Head of caudate nucleus (tissue), 42 donors: ENCODE measurements at regions not wholly inside any gene's neighbourhood (a gene's known extent, or its start where the extent isn't known, plus 50 kb on each side); places are given as distances from the start of the nearest gene placed in this dataset.
"Not testable (repeated sequence)": the region's sequence is repeated elsewhere in the genome, so short reads cannot be mapped to it uniquely, and the experiment has no call there.

Experiments
- DNase-seq, 42 donors: peaks; one replicate each; pipeline versions ENCODE4 v3.0.0 to v3.0.0-alpha.2; 2020 to 2021; ENCODE audit warnings: mixed read lengths in 7 of 42
- intact Hi-C: fragments of 100-400 bp; cut with DNase I; formaldehyde crosslinking; loops from one replicate; pipeline ENCODE4 v1.15.0; 2022

DNA sequence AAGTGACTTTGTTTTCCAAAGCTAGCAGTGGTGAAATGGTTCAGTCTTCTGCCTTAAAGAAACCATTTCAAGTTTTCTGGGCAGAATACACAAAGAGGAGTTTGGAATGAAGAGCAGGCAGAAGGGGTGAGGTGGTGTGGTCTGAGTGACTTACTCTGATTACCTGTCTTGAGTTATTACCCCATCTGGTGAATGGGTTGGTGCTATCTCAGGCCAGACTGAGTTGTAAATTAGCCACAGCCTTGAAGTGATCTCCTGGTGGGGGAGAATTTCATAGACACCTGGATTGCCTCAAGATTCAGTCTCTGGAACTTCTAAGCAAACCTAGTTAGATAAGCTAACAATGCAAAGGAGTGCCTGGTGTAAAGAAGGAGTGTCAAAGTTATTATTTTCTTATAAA lies 983.5 kb upstream of the NXPH2 start:
- intact Hi-C loops: no loop called here

DNA sequence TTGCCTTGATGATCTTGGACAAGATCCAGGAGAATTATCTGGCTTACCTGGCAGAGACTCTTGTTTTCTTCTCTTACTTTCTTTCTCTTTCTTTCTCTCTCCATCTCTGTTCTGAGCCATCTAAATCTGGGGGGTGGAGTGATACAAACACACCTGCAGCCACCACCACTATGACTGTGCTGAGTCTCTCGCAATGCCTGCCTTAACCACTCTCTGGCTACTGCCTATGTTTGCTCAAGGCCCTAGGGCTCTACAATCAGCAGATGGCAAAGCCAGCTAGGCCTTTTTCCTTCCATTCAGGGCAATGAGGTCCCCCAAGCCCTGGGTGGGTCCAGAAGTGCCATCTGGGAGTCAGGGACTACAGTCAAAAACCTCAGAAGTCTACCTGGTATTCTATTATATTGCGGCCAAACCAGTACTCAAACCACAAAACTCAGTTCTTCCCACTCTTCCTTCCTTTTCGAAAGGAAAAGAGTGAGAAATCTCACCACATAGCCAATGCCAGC lies 978.9 kb upstream of the NXPH2 start:
- DNase-seq: no peak
- intact Hi-C loops: no loop called here

More for the DNA sequence above, 983.5 kb upstream of the NXPH2 start:
- DNase-seq: no peak

DNA sequence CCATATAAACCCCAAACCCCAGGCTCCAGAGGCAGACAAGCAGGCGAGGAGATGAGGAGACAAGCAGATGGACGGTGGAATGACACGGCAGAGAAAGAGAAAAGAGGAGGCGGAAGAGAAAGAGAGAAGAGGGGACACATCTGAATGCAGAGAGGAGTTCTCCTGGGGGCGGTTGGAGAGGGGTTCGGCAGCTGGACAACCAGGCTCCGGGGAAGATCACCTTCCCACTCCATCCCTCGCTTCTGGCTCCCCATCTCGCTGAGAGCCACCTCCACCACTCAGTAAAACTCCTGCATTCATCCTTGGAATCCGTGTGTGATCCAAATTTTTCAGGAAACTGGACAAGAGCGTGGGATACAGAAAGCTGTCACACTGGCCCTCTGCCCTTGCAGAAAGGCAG lies 966.7 kb upstream of the NXPH2 start:
- no peak for DNase-seq
- intact Hi-C loops: no loop called here

DNA sequence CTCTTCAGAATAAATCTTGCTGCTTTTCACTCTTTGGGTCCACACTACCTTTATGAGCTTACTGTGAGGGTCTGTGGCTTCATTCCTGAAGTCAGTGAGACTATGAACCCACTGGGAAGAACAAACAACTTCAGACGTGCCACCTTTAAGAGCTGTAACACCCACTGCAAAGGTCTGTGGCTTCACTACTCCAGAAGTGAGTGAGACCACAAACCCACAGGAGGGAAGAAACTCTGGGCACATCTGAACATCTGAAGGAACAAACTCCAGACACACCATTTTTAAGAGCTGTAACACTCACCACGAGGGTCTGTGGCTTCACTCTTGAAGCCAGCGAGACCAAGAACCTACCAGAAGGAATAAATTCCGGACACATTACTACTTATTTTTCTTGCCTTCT lies 964.1 kb upstream of the NXPH2 start:
- no peak for DNase-seq
- intact Hi-C loops: no loop called here

DNA sequence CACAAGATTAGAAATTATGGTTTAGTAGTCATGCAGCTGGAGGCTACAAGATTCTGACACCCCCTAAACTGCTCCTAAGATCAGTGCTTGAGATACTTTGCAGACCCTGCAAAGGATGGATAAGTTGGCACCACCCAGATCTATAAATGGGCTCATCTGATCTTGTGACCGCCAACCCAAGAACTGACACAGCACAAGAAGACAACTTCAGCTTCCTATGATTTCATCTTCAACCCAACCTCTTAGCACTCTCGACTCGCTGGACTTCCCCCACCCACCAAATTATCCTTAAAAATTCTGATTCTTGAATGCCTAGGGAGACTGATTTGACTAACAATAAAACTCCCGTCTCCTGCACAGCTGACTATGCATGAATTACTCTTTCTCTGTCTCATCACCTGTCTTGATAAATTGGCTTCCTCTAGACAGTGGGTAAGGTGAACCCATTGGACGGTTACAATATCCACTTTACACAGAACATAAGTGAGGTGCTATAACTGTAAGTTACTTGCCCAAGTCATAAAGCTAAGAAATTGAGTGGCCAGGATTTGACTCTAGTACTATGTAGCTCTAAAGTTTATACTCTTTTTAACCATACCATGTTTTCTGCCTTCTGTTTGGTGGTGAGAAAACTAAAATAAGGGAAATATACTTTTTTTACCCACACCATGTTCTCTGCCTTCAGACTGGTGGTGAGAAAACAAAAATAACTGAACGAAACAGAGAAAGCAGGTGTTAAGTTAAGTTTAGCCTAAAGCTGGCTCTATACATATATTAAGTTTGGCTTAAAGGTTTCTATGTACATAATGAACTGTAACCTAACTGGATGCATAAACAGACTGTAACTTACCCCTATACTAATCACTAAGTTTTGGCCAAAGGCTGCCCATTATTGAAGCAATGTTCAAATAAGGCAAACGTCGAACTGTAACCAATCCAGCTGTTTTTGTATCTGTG lies 962.3 kb upstream of the NXPH2 start:
- intact Hi-C loops: no loop called here
- DNase-seq: no peak

DNA sequence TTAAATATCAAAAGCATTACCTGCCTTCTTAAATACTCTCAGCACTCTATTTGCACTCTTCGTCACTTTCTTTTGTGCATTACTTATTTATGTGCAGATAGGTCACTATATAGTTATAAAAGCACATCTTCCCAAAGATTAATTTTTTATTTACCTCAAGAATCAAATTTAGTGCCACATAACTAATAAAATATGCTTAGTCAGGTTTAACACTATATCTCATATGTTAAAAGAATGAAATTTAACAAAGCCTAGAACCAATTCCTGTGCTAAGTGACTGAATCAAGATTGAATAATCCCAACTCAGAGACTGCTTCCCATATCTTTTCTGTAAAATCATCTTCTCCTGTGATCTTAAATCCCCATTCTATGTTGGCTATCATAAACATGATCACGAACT lies 957.5 kb upstream of the NXPH2 start:
- no peak for DNase-seq
- intact Hi-C loops: no loop called here

DNA sequence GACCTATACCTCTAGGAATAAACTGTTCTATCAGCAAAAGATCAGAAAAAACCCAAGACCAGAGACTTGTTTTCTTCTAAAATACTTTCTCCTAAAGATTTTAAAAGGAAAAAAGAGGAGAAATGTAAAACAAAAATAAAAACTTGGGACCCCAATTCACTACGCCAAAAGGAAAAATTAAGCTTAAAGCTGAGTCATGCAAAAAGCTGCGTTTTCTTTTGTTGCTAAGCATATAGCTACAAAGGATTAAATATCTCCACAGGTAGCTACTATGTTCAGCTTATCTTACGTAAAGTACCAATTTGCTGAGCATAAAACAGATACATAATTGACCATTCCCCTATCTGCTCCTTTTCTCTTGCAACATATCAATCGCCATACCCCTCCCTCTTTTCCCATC lies 950.0 kb upstream of the NXPH2 start:
- no peak for DNase-seq
- intact Hi-C loops: no loop called here

DNA sequence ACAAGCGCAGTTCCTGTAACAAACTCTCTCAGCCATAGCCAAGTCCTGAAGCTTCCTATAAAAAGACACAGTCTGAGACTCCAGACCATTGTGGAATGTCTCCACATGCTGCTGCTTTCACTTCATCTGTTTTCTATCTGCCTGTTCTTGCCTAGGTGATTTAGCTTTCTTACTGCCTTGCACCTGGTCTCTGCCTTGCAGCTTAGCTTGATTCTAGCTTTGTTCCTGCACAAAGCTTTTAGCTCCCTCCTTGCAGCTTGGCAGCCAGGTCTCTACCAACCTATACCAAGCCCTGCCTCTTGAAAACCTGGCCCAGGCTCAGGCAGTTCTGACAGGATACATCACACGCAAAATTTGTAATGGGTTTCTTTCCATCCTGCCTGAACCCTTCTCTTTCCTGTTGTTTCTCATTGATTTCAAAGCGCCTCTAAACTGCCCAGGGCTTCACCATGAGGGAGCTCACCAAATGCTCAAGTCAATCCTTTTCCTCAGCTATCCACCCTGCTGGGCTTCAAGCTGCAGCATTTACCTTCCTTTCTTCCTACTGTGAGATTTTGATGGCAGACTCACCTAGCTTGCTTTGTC lies 941.3 kb upstream of the NXPH2 start:
- intact Hi-C loops: no loop called here
- no peak for DNase-seq

DNA sequence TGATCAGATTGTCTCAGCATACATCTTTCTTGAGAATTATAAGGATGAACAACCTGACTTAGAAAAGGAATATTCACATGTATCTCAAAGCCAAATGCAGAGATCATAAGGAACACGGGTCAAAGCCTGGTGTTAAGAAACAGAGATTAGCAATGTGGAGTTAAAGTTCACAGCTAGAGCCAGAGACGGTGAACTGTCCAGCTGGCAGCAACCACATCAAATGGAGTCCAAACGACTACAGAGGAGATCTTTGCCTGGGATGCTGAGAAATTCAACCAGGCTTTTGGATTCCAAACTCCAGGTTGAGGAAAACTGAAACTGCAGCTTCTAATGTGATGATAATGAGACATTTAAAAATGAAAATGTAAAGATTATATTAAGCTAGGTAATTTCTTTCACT lies 939.9 kb upstream of the NXPH2 start:
- DNase-seq: no peak
- intact Hi-C loops: no loop called here

DNA sequence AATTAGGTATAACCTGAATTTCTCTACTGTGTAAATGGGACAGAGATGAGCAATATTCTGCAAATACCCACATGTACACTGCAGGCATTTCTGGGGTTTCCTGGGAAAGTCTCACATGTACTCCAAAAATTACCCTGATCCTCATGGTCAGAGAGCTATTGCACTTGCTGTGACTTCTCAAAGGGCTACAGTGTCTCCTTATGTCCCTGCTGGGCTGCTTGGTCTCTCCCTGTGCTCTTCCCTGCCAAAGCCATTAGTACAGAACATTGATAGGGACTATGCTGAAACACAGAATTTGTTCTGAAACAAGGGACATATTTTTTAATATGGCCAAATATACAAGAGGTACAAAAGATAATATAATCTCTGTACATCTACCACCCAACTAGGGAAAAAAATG lies 924.4 kb upstream of the NXPH2 start:
- DNase-seq: no peak
- intact Hi-C loops: no loop called here

DNA sequence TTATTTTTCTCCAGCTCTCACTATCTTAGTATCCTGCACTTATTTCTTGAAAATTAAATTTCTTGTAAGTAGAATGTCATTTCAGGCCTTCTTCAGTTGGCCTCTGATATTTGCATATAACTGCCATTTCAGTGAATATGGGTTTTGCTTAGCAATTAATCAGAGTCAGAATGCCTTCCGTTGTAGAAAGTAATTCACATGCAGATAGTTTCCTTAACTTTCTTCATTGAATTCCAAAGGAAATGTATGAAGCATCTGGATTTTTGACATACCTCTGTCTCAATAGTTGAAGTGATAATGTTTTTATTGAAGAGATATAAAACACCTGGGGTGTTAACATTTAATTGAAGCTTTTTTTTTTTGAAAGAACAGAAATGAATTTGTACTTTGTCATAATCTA lies 914.1 kb upstream of the NXPH2 start:
- intact Hi-C loops: no loop called here
- DNase-seq: no peak

DNA sequence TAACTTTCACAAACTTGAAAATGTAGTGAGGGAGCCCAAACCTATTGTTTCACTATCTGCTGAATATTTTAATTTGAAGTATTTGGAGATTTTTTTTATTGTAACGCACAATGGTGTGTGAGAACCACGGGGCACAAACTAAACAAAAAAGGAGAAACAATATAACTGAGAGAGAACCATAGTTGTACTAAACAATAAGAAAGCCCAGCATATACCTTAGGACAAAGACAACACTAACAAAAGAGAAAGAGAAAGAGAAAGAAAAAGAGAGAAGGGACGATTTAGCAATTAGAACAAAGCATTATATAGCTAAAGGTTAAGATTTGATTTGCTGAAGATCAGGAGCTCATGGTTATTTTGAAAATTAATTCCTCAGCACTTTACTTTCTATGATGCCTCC lies 906.0 kb upstream of the NXPH2 start:
- intact Hi-C loops: no loop called here
- DNase-seq: no peak

DNA sequence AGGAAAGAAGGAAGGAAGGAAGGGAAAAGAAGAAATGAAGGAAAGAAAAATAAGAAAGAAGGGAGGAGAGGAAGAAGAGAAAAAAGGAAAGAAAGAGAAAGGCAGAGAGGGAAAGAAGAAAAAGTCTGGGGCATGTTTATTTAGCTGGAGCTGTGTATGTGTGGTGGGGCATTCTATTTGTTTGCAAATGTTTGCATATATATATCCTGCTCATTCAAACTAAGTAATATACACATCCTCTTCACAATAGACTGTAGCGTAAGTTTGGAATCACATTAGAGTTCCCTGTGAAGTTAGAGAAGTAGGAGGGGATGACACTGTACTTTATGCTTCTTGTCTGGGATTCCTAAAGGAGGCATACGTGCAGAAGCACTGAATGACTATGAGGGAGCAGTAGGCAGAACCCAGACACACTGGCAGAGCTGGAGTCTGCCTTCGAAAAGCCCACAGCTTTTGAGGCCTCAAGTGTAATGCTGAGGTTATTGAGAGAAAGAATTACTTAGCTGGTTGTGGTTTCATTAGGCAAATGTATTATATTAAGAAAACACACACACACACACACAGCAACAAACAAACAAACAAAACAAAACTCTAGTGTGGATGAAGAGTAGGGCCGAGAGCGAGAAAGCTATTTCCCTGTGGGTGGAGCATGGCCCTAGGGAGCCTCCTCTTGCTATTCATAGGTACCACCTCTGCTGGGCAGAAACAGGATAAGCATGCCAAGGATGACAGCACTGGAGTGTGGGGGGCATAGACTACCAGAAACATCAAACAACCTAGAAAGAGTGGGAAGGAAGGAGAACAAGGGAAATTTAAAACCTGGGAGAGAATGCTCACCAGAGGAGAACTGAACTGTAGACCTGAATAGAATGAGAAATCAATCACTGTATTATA lies 905.1 kb upstream of the NXPH2 start:
- intact Hi-C loops: no loop called here
- DNase-seq: peak in 2 of 42 donors; percentile 17 to 18

DNA sequence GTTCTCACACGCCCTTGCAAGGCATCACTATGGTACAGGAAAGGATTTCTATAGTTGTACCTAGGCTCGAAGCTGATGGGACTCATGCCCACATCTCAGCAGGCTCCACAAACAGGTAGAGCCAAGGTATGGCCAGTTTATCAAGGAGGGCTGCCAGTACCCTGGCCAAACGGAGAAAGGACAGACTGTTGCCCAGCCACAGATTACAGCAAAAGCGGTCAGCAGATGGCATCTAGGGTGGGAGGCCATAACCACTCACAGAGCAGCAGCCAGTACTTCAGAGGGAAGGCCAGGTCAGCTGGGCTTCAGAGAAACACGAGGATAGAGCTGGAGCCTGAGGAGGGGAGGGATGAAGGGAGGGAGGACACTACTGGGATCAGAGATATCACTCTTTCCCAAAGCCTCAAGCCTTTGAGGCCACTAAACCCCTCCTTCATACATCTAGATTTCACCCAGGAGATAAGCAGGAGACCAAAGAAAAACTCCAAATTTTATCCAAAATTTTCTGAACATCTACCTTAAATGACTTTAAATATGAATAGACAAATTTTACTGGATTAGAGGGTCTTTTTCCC lies 904.2 kb upstream of the NXPH2 start:
- DNase-seq: no peak
- intact Hi-C loops: no loop called here

DNA sequence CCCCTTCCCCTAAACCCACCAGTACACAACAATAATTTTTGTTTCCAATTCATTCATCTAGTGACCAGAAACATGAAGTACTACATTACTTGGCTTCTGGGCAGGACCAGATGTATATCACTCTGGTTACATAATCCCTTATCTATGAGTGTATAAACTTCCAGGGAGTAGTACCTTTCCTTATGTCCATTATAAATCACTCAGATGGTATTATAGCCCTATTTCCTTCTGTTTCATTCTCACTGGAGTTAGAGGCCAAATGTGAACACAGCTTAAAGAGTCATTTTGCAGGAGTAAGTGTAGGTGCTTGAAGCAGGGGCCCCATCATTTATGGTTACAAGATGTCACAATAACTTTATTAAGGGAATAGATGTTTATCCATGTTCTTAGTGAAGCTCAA lies 894.4 kb upstream of the NXPH2 start:
- intact Hi-C loops: no loop called here

DNA sequence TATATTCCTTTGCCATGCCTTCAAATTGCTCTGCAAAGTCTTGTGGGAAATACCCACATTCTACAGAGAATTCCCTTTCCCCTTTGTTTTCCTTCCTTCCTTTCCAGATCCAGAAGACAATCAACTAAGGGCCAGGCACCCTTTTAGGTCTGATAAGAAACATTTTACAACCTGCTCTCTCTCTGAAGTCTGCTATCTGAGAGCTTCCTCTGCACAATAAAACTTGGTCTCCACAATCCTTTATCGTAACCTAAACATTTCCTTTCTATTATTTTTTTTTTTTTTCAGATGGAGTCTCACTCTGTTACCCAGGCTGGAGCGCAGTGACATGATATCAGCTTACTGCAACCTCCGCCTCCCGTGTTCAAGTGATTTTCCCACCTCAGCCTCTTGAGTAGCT lies 893.3 kb upstream of the NXPH2 start:
- intact Hi-C loops, DNase-seq: not testable (repeated sequence)

More for the DNA sequence above, 894.4 kb upstream of the NXPH2 start:
- no peak for DNase-seq

DNA sequence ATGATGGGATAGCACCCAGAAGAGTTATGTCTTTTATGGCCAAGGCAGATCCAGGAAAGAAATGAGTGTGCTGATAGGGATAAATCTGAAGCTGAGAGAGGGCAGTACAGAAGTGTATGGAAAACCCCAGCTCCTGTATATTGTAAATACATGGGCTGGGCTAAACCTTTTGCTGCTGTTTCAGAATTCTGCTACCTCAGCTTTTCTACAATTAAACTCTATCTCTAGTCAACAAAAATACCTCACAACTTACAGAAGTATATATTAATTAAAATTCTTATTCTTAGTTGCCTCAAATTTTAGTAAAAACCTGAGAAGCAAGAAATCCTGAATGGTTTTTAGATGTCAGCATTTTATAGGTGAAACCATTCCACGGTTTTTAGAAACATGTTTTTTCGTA lies 889.5 kb upstream of the NXPH2 start:
- no peak for DNase-seq
- intact Hi-C loops: no loop called here

DNA sequence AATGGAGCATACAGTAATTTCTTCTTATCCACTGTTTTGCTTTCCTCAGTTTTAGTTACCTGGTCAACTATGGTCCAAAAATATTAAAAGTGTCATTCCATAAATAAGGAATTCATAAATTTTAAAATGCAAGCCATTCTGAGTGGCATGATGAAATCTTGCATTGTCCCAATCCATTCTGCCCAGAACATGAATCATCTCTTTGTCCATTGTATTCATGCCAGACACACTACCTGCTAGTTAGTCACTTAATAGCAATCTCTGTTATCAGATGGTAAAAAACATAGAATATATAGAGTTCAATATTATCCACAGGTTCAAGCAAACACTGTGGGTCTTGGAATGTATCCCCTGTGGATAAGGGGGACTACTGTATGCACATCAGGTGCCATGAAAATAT lies 872.2 kb upstream of the NXPH2 start:
- no peak for DNase-seq

DNA sequence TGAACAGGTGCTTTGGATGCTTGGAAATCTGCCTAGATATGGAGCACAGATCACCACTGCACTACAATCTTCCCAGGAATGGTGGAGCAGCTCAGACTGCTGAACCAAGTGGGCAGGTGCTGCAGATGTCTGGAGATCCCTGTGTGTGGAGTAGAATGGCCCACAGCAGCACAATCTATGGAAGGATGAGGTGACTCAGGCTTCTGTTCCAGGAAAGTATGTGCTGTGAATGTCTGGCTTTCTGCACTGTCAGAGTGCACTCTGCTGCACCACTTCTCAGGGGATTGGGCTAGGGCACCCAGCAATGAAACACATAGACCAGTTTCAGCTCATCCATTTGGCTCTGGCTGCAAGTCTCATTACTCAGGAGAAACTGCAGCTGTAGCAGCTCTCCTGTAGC lies 865.4 kb upstream of the NXPH2 start:
- intact Hi-C loops: no loop called here
- no peak for DNase-seq

More for the DNA sequence above, 872.2 kb upstream of the NXPH2 start:
- intact Hi-C loops: no loop called here
